Colonic mucosa (tissue), 4 donors: ENCODE measurements at regions not wholly inside any gene's neighbourhood (a gene's known extent, or its start where the extent isn't known, plus 50 kb on each side); places are given as distances from the start of the nearest gene placed in this dataset.

Experiments
- DNase-seq: peaks from one replicate; pipeline ENCODE4 v3.0.0-alpha.2; 2020
- H3K27ac ChIP-seq: fragments of 200-600 bp; one replicate; pipeline ENCODE4 v1.8.0; 2021
- H3K27me3 ChIP-seq: fragments of 200-600 bp; one replicate; pipeline ENCODE4 v1.8.0; 2021
- H3K36me3 ChIP-seq: fragments of 200-600 bp; one replicate; pipeline ENCODE4 v1.8.0; 2021
- H3K4me1 ChIP-seq: fragments of 200-600 bp; one replicate; pipeline ENCODE4 v1.8.0; 2021; ENCODE audit warnings: mild to moderate bottlenecking
- H3K4me3 ChIP-seq: fragments of 200-600 bp; one replicate; pipeline ENCODE4 v1.8.0; 2021
- H3K9ac ChIP-seq, 2 donors: one replicate each; pipeline ENCODE4 v1.7.0; 2013; ENCODE audit warnings: control low read depth in 2 of 2, low read depth in 2 of 2, low read length in 2 of 2
- H3K9me3 ChIP-seq: fragments of 200-600 bp; one replicate; pipeline ENCODE4 v1.8.0; 2021
- intact Hi-C: fragments of 100-400 bp; cut with DNase I; formaldehyde crosslinking; loops from one replicate; pipeline ENCODE4 v1.14.1; 2022
- TF ChIP-seq, protein P1 (sequence below): fragments of 200-600 bp; IDR thresholded peaks from one replicate; pipeline ENCODE4 v1.8.0; 2022; ENCODE audit warnings: antibody characterized with exemption, mild to moderate bottlenecking
- donor health status: healthy.
- donor health status: DM: no; HTN: no; CAD: no.
- donor health status: DM: no; HTN: no; CAD: no.

DNA sequence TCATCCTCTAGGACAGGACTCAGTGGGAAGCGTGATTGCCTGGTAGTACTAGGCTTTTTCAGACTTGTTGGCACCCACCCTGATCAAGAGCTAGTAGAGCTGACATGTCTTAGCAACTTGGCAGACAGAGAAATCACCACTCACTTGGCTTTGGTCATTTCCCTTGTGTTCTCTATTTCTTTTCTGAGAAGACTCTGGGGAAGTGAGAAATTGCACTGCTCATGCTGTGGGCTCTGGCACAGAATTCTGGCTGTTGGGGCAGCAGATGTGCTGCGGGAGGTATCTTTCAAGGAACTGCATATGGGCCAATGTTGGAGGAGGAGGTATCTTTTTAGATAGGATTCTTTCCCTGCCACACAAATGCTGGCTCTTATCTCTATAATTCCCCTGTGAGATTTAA is 529.1 kb upstream of the MEX3C start:
- DNase-seq, result no peak
- intact Hi-C loops, result no loop called here
- no peak overlapping the region for H3K4me3 ChIP-seq
- no peaks in the 10 kb centered on the region for H3K4me1 ChIP-seq
- TF ChIP-seq, protein P1, sequence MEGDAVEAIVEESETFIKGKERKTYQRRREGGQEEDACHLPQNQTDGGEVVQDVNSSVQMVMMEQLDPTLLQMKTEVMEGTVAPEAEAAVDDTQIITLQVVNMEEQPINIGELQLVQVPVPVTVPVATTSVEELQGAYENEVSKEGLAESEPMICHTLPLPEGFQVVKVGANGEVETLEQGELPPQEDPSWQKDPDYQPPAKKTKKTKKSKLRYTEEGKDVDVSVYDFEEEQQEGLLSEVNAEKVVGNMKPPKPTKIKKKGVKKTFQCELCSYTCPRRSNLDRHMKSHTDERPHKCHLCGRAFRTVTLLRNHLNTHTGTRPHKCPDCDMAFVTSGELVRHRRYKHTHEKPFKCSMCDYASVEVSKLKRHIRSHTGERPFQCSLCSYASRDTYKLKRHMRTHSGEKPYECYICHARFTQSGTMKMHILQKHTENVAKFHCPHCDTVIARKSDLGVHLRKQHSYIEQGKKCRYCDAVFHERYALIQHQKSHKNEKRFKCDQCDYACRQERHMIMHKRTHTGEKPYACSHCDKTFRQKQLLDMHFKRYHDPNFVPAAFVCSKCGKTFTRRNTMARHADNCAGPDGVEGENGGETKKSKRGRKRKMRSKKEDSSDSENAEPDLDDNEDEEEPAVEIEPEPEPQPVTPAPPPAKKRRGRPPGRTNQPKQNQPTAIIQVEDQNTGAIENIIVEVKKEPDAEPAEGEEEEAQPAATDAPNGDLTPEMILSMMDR, result no peak
- no peaks in the 10 kb centered on the region for H3K36me3 ChIP-seq
- H3K27ac ChIP-seq, result no peak overlapping the region
- H3K9ac ChIP-seq, result no peak overlapping the region
- no peaks in the 10 kb centered on the region for H3K27me3 ChIP-seq
- no peaks in the 10 kb centered on the region for H3K9me3 ChIP-seq

DNA sequence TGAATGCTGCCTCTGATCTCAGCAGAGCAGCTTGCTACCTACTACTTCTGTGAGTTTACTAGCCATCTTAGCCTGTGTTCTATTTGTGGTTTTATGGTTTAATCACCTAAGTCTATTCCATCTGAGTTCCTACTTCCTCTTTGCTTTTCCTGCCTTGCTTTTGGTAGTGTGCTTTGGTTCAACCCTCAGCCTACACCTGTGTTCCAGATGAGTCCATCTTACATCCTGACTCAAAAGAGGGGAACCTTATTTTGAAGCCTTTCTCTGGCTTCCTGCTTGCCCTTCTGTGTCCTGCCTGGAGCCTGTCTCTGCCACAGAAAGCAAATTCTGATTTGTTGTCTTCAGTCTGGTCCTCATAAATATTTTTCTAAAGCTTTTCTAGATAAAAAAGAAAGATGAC is 530.3 kb upstream of the MEX3C start:
- intact Hi-C loops, result no loop called here
- no peak overlapping the region for H3K4me3 ChIP-seq

GRCh38 chr18:51731070-51731469 is 533.6 kb upstream of the MEX3C start:
- intact Hi-C loops, result no loop called here
- TF ChIP-seq, protein P1, result no peak
- Histone ChIP-seq H3K27ac (no peak overlapping the region), H3K9me3 (no peaks in the 10 kb centered on the region), H3K4me3 (no peak overlapping the region), H3K36me3 (no peaks in the 10 kb centered on the region), H3K4me1 (no peaks in the 10 kb centered on the region), H3K9ac (no peak overlapping the region), H3K27me3 (no peaks in the 10 kb centered on the region)
- no peak for DNase-seq

More for the DNA sequence above, 530.3 kb upstream of the MEX3C start:
- Histone ChIP-seq H3K9me3 (no peaks in the 10 kb centered on the region), H3K4me1 (no peaks in the 10 kb centered on the region), H3K9ac (no peak overlapping the region), H3K36me3 (no peaks in the 10 kb centered on the region), H3K27me3 (no peaks in the 10 kb centered on the region), H3K27ac (no peak overlapping the region)
- no peak for DNase-seq
- TF ChIP-seq, protein P1, result no peak

DNA sequence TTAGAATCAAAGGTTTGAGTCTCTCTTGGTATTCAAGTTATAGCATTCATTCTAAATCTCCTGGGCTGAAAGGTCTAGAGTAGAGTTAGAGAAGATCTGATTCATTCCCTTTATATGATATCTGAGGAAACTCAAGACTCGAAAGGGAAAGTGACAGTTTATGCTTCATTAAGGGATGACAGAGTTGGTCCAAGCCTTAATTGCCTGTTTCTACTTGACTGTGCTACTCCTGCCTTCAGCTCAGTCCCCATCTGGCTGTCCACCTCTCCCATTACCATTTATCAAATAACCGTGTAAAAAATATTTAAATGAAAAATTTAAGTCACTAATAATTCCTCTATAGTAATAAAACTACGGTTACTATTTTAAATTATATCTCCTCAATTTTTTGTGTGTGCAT is 537.1 kb upstream of the MEX3C start:
- no peak overlapping the region for H3K9ac ChIP-seq
- intact Hi-C loops, result no loop called here
- H3K4me1 ChIP-seq, result no peaks in the 10 kb centered on the region
- H3K27me3 ChIP-seq, result no peaks in the 10 kb centered on the region
- H3K4me3 ChIP-seq, result no peak overlapping the region
- no peaks in the 10 kb centered on the region for H3K9me3 ChIP-seq
- H3K36me3 ChIP-seq, result no peaks in the 10 kb centered on the region
- DNase-seq, result no peak
- TF ChIP-seq, protein P1, result no peak
- no peak overlapping the region for H3K27ac ChIP-seq

DNA sequence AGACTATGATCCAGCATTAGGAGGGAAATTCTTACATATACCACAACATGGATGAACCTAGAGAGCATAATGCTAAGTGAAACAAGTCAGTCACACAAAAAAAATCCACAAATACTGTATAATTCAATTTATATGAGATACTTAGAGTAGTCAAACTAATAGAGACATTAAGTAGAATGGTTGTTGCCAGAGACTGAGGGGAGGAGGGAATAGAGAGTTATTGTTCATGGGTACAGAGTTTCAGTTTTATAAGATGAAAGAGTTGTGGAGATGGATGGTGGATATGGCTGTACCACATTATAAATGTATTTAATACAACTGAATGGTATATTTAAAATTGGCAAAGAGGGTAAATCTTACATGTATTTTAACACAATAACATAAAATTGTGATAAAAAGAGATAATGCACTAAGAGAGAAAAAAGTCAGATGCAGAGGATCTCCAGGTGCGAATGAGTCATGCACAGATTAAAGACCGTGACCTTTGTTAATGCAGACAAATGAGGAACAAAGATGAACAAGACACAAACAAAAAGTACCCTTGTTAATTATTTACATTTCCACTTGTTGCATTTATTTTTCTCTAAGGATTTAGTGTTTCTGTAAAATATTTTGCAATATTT is 541.7 kb upstream of the MEX3C start:
- Histone ChIP-seq H3K36me3 (no peaks in the 10 kb centered on the region), H3K27me3 (no peaks in the 10 kb centered on the region), H3K27ac (no peak overlapping the region), H3K9me3 (no peaks in the 10 kb centered on the region), H3K4me1 (no peaks in the 10 kb centered on the region), H3K4me3 (no peak overlapping the region), H3K9ac (no peak overlapping the region)
- TF ChIP-seq, protein P1, result no peak
- intact Hi-C loops, result no loop called here
- no peak for DNase-seq
